ENCODE measurements at regions not wholly inside any gene's neighbourhood (a gene's known extent, or its start where the extent isn't known, plus 50 kb on each side); places are given as distances from the start of the nearest gene placed in this dataset.

DNA sequence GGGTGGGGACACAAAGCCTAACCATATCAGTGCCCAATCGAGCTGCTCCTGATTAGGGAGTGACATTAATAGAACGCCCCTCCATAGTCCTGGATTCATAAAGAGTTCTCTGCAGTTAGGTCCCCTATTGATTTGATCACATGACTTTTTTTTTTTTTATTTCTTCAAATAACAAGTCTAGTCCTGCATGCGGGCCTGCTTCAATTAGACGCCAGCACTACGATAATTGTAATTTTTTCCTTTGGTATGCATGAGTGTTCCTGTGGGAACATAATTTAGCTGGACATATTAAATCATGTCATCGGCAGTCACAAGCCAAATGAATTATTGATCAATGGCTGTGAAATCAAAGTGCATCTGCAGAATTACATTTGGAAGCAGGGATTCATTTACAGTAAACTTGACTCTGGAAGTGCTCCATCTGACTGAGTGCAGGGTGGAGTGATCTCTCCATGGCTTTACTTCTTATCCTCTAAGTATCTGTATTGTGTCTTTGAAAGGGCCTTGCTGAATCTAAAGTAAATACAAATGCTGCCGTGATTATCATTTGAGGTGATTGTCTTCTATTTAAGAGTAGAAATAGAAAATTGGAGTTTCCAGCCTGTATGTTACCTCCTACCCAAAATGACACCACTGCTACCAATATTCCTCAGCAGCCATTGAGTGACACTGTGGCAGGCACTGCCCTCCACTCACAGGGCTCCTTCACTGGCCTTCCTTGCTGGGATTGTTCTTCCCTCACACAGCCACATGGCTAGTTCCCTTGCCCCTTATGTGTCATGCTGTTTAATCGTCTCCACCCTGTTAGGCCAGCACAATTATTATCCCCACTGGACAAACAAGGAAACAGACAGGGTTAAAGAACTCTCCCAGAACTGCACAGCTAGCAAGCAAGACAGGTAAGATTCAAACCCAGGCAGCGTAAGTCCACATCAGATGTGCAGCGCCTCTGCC is 337.4 kb upstream of the ID2 start:
- TF ChIP-seq ZNF221 (tag by site-specific recombination; IDR thresholded peaks at IDR 0.05; ENCODE audit: borderline replicate concordance) (no peak), YY1 (tag by site-specific recombination; IDR thresholded peaks at IDR 0.05) (no peak), ZNF670 (tag by site-specific recombination; IDR thresholded peaks at IDR 0.05; ENCODE audit: low read depth) (no peak), ZNF16 (tag by site-specific recombination; IDR thresholded peaks at IDR 0.05; ENCODE audit: low read depth) (no peak), ZNF24 (tag by site-specific recombination; IDR thresholded peaks at IDR 0.05) (no peak), ZSCAN16 (tag by site-specific recombination; IDR thresholded peaks at IDR 0.05) (no peak)
- TF ChIP-seq, protein P1, sequence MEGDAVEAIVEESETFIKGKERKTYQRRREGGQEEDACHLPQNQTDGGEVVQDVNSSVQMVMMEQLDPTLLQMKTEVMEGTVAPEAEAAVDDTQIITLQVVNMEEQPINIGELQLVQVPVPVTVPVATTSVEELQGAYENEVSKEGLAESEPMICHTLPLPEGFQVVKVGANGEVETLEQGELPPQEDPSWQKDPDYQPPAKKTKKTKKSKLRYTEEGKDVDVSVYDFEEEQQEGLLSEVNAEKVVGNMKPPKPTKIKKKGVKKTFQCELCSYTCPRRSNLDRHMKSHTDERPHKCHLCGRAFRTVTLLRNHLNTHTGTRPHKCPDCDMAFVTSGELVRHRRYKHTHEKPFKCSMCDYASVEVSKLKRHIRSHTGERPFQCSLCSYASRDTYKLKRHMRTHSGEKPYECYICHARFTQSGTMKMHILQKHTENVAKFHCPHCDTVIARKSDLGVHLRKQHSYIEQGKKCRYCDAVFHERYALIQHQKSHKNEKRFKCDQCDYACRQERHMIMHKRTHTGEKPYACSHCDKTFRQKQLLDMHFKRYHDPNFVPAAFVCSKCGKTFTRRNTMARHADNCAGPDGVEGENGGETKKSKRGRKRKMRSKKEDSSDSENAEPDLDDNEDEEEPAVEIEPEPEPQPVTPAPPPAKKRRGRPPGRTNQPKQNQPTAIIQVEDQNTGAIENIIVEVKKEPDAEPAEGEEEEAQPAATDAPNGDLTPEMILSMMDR (tag by site-specific recombination; IDR thresholded peaks at IDR 0.05): no peak
